ENCODE measurements at regions not wholly inside any gene's neighbourhood (a gene's known extent, or its start where the extent isn't known, plus 50 kb on each side); places are given as distances from the start of the nearest gene placed in this dataset.

- H3K4me3 ChIP-seq (ENCODE audit: low read depth, low read length) = no peak overlapping the region
- TF ChIP-seq CTCF (IDR thresholded peaks at IDR 0.05; ENCODE audit: low read depth, low read length) = no peak
Observed at GRCh38 chr4:138935135-138935807, 80.3 kb upstream of the NOCT start.

DNA sequence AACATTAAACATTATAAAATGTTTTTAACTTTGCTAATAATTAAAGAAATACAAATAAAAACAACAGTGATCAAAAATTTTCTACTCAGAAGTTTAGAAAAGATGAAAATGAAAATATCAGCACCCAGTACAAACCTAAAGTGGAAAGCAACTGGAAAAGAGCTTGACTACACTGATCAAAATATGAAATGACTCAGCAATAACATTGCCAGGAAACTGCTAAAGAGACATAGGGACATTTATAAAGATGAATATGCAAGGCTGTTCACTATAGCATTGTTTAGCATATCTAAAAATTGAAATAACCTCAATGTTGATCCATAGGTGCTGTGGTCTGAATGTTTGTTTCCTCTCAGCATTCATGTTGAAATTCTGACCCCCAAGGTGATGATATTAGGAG lies 88.5 kb upstream of the NOCT start:
- no peak overlapping the region for H3K4me3 ChIP-seq (ENCODE audit: low read depth, low read length)
- TF ChIP-seq CTCF (IDR thresholded peaks at IDR 0.05; ENCODE audit: low read depth, low read length) = no peak

DNA sequence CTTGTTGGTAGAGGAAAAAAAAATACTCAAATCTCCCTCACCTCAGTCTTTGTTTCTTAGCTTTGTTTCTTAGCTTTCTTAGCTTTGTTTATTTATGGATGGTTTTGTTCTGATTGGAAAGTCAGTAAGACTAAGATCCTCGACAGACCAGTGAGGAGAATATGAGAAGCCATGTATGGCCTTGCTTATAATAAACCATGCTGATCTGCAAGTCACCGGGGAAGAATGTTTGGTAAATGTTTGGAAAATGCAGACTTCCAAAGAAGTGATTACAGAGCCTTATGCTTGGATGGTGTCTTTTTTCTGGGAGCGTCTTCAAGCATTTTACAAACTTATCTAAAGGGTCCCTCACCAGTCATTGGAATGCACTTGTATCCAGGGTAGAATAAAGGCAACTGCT lies 90.1 kb upstream of the NOCT start:
- TF ChIP-seq CTCF (IDR thresholded peaks at IDR 0.05; ENCODE audit: low read depth, low read length) = no peak
- no peak overlapping the region for H3K4me3 ChIP-seq (ENCODE audit: low read depth, low read length)

GRCh38 chr4:138919094-138919936 lies 96.3 kb upstream of the NOCT start:
- TF ChIP-seq CTCF (IDR thresholded peaks at IDR 0.05; ENCODE audit: low read depth, low read length) = peak; percentile 80
- H3K4me3 ChIP-seq (ENCODE audit: low read depth, low read length) = no peak overlapping the region

DNA sequence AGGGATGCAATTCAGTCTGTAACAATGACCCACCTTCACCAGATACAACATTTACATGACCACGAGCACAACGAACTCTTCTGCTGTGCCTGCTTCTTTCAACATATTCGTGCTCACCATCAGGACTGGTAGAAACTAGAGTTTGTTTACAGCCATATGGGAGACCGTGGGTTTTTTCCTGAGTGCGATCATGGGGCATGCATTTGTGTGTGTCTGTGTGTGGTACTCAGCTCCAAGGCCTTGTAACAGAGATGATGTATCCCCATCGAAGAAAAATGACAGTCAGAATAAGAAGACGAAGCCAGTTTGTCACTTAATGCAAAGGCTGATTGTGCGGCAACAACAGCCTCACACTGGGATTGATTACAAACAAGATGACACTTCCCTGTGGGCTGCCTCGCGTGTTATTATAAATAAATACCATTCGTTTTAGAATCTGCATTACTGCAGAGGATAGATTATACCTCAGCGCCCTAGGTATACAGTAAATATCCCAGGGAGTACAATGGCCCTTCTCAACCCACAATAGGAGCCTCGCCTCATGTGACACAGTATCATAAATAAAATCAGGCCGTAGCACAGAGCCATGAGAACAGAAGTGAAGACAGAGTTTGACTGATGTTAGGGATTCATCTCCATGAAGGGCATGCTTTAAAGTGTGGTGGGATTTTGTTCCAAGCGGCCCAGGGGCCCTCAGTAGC lies 97.3 kb upstream of the NOCT start:
- H3K4me3 ChIP-seq (ENCODE audit: low read depth, low read length) = no peak overlapping the region
- TF ChIP-seq CTCF (IDR thresholded peaks at IDR 0.05; ENCODE audit: low read depth, low read length) = no peak

- TF ChIP-seq CTCF (IDR thresholded peaks at IDR 0.05; ENCODE audit: low read depth, low read length) = no peak
- no peak overlapping the region for H3K4me3 ChIP-seq (ENCODE audit: low read depth, low read length)
Observed at GRCh38 chr4:138916763-138917162, 98.8 kb upstream of the NOCT start.

DNA sequence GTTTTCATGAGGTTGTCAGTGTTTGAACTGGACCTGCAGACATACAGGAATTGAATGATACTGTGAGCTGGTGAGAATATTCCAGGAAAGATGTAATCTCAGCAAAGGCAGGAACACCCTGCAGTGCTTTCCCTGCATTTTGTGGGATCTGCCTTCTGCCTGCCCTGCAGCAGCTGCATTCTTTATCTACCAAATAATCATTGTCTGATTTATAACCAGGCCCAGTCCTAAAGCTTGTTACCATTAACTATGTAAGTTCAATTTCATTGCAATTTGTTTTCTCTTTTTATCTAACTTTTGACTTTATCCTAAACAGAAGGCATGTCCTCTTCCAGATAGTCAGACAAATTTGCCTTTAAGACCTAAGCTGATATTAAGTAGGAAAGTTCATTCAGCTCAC lies 99.8 kb upstream of the NOCT start:
- no peak for TF ChIP-seq CTCF (IDR thresholded peaks at IDR 0.05; ENCODE audit: low read depth, low read length)
- H3K4me3 ChIP-seq (ENCODE audit: low read depth, low read length) = no peak overlapping the region
